ENCODE measurements at regions not wholly inside any gene's neighbourhood (a gene's known extent, or its start where the extent isn't known, plus 50 kb on each side); places are given as distances from the start of the nearest gene placed in this dataset.

DNA sequence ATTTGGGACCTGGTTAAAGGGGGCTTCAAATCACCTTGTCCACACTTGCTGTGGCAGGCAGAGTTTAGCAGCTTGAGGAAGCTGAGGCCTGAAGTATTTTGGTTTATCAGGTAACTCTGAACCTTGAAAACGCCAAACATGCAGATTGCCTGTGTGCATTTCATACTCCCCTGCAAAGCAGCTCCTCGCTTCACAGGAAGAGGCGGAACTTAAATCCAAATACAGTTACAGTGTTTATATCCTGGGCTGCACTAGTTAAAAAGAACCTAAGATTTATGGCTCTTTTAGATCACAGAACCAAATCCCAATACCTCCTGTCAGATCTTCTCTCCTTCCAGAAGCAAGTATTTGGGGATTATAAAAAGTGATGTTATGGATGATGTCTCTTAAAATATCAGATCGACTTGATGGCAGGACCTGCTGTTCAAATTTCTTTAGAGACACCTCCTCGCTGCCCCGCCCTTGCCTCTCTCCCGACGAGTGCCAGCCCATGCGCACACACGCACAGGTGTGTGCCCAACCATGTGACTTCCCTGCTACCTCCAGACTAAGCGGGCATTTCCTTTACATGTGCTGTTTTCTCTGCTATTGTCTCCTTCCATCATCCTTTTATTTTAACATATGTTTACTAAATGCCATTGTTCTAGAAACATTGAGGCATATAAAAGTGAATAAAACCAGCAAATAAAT is 224.6 kb upstream of the FOXQ1 start:
- no peak for DNase-seq (ENCODE audit: low spot score)

DNA sequence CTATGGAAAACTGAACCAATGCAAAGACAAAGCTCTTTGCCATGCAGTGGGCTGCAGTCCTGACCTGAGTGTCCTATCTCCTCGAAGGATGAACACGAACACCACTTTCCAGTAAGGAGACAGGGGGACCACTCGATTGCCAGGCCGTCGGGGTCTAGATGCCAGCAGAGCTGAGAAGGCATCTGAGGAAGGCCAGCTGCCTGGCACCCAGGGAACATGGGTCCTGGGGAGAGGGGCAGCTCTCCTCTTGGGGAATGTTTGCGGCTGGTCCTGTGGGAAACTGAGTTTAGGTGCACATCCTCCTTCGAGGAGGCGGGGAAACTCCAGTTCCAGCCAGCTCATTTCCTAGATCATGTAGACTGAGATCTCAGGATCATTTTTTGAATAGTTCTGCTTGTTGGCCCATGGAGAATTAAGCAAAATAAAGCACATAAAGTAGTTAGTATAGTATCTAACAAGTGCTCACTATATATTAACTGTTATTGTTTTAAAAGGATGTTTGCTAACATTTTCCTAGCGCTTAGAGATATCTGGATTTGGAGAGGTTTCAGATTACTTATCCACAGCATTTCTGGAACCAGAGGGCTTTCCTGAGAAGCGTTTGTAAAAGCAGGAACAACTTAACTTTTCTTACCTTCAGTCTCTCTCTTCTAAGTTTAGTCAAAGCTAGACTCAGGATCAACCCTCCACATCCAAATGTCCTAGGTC is 225.3 kb upstream of the FOXQ1 start:
- DNase-seq (ENCODE audit: low spot score), result no peak

DNA sequence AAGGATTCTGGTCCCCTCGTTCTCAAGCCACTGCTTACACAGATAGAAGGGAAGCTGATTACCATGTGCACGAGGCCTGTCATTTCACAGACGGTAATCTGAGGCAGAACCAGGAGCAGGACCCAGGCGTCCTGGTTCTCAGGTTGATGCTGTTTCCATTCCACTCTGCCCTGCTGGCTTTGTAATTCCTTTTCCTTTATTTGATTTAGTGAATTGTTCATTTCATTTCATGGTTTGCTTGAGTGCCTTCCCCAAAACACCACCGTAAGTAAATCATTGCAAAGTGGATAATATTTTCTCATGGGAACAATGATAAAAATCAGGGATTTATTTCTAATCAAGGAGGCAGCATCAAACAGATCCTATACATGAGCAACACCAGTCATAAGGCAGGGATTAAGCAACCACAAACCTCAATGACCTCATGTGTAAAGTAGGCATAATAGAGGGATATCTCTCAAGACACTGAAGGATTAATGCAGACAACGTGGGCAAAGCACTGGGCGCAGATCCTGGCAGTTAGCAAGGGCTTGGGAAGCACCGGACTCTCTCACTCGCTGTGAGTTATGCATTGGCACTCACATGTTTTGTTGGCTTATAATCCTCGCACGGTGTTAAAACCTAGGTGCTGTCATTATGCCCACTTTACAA is 229.5 kb upstream of the FOXQ1 start:
- no peak for DNase-seq (ENCODE audit: low spot score)

DNA sequence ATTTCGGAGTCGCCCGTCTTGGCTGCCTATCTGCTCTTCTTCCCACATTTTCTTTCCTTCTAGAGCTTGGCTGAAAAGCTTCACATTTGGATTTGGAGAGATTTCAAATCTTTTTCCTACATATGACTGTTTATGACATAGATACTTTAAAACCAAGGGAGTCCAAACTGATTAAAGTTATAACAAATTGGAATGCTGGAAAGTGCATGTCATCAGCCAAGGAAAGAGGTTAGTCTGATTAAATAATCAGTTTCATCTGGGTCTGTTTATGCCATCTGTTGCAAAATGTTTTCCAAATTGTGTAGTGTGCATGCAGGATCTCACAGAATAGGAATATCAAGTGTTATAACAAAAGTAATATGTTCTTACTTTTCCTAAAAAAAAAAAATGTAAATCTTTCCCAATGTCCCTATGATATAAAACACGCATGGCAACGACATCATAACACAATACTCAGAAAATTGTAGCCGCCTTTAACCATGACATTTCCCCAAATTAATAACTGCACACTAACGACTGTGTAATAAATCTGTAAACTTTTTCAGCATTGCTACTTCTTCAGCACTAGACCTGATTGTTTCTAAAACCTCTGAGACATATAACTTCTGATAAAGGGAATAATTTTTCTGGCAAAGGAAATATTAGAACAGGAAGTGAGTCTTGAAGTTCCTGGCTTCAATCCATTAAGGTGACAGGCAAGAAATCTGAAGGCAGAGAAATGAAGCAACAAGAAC is 230.2 kb upstream of the FOXQ1 start:
- DNase-seq (ENCODE audit: low spot score), result no peak

DNA sequence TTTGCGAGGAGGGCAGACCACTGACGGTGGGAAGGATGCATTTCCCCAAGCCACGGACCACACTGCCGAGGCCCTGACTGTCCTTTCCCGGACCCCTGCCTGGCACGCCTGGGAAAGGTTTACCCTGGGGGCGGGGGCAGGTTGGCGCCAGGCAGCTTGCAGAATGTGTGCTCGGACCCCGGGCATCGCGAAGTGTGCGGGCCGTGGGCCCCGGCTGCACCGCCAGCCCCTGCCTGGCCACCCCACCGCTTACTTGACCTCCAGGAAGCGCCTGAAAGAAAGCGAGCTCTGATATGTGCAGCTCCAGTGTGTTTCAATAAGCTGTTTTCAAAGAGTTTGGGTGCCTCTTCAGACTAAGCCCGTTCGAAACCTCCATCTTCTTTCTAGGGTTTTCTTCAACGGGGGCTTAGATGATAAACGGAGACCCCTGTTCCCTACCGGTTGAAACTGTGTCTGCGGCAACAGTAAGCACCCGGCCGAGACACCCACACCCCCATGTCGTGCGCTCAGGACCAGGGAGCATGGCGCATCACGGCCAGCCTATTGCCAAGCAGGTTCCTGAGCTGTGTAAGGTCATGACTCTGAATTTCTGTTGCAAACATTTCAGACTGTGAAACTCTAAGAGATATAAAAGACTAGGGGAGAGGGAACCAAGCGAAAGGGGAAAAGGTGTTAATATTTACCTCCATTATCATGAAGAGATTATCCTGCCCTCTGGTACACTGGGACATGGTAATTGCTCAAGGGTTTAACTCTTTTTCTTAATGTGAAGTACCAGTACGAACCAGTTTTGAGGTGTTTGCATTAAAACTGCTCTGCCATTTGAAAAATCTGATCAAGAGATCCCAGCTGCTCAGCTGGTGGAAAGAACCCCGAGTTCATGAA is 231.2 kb upstream of the FOXQ1 start:
- DNase-seq (ENCODE audit: low spot score), result no peak

DNA sequence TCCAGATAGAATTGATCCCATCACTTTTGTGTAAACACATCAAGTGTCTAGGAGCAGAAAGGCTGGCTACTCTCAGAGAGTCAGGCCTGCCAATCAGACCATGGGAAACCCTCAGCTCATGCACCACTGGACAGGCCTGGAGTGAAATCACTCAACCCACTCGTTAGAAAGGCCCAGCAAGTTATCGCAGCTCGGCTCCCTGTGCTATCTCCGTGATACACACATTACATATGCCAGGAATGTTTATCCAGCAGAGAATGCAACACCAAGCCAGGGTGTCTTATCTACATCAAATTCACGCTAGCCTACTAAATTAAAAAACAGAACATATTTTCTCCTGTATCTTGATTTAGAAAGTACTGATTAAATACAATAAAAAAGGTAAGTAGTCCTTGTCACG is 232.4 kb upstream of the FOXQ1 start:
- no peak for DNase-seq (ENCODE audit: low spot score)

DNA sequence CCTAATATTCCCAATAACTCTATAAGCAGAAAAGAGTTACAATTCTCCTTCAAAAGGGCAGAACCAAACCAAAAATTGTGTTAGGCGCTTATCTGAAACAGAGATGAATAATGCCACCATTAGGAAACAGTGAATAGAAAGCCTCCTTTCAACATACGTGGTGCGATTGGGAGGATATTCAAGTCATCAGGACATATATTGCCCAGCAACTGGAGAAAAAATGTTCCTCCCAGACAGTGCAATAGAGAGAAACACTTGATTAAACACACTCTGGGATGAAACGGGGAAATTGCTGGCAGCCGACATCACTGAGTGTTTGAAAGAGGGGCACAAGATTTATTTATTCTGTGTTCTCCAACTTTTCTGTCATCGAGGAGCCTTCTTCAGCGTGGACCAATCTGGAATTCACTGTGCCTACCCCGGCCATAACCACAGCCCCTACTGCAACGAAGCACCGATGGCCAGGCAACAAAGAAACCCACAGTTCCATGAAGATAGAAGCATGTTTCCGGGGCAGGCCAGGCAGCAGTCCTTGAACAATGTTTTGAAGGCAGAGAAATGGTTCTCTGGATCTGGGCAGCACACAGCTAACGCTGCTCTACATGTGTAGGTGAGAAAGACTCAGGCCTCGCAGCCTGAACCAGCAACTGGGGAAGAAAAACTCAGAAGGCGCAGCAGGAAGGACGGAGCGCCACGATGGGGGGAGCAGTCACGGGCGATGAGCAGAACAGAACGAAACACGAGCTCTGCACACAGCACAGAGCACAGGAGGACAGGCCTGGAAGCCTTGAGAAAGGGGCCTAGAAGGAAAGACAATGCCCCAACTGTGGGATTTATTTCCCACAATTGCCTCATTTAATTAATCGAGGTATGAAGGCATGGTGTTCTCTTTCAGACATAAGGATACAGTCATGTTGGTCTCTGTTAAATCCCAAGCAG is 234.2 kb upstream of the FOXQ1 start:
- no peak for DNase-seq (ENCODE audit: low spot score)

DNA sequence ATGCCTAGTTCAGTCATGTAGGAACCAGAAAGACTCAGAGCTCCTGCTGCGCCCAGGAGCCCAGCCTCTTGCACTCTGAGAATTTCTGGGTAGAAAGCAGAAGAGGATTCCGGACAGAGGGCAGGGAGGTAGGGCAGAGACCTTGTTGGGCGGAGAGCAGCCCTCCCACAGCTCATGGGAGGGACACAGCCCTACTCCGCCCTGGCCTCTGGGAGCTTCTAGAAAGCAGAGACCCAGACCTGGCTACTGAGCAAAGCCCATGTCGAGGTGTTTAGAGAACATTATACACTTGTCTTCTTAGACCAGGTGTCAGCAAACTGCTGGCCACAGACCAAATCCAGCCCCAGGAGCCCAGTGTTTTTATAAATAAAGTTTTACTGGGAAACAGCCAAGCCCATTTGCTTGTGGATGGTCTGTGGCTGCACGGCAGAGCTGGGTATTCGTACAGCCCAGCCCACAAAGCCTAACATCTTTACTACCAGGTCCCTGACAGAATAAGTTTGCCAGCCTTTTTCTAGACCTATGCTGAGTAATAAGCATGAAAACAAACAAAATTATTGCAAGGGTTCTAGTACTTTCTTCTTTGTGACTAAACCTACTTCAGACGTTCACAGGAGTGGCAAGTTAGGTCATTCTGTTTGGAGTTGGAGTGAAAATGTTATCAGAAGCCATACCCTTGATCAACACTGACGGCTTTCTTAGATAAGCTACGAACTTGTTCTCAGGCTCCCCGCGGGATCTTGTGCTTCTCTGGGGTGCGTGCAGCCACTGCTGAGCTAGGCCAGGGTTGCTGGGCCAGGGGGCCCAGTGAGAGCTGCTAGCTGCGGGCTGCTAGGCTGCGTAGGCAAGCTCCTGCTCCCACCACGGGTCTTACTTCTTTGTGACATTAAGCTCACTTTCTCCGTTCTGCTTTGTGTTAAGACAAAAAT is 235.1 kb upstream of the FOXQ1 start:
- DNase-seq (ENCODE audit: low spot score), result no peak

DNA sequence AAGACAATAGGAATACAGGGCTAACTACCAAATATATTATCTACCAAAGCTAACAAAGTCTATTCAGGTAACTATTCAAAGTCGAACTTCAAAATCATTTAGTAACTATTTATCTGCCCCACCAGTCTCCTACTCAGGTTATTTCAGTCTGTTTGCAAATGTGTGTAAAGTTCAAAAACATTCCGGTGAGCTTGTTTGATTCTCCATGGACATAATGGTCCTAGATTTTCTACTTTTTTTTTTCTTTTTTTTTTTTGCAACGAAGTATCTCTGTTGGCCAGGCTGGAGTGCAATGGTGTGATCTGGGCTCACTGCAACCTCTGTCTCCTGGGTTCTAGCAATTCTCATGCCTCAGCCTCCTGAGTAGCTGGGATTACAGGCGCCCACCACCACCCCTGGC is 236.0 kb upstream of the FOXQ1 start:
- no peak for DNase-seq (ENCODE audit: low spot score)

DNA sequence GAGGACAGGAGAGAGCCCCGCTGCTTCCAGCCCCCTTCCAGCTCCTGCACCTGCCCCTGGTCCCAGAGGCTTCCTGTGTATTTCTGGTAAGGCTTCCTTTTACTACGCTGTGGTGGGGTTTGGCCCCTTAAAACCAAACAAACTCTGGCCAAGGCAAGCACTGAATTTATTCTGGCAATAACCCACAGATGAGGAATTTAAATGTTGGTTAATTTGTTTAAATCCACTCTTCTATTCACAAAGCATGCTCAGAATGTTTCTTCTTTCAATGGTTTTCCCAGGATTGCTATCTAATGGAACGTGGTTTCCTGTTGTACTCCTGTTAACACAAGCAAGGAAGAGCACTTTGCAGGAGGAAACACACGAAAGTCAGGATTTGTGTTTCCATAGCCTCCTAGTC is 236.5 kb upstream of the FOXQ1 start:
- DNase-seq (ENCODE audit: low spot score), result no peak

DNA sequence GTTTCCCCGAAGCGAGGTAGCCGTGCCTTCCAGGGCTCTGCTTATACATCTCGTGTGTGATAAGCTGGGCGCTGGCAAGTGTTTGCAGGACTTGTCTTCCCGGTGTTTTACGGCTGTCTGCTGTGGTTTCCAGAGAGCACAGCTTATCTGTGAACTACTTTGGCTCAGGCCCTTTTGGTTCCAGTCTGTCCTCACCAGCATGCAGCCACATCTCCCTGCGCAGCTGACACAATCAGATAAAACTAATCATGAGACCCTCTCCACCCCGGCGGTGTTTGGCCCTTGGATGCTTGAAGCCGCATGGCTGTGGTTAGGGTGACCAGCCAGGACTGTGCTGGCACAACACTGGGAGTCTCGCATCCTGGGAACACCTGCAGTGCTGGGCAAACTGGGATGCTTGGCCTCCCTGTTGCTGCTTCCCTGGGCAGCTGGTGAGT is 241.8 kb upstream of the FOXQ1 start:
- DNase-seq (ENCODE audit: low spot score), result no peak

DNA sequence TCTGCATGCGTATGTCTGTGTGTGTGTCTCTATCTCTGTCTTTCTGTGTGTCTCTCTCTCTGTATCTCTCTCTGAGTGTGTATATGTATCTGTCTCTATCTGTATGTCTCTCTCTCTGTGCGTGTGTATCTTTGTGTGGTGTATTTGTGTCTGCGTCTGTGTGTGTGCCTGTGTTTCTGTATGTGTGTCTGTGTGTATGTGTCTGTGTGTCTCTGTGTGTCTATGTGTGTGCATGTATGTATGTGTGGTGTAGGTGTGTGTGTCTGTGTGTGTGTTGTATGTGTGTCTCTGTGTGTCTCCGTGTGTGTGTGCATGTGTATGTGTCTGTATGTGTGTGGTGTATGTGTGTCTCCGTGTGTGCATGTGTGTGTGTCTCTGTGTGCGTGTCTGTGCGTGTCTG is 243.0 kb upstream of the FOXQ1 start:
- no peak for DNase-seq (ENCODE audit: low spot score)

DNA sequence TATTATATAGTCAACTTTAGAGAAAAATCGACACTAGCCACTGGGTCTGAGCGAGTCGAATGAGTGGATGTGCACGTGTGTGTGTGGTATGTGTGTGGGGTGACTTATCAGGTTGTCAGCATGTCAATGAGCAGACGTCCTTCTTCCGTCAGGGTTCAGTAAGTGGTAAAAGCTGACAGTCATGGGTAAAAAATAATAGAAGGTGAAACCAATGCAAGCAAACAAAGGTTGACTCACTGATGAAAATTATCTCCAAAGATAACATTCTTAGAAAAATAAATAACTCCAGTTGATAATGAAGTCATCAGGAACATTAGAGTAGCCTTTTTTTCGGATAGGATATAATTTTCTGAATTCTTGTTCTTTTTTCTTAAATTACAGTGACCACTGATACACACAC is 243.8 kb upstream of the FOXQ1 start:
- DNase-seq (ENCODE audit: low spot score), result no peak

DNA sequence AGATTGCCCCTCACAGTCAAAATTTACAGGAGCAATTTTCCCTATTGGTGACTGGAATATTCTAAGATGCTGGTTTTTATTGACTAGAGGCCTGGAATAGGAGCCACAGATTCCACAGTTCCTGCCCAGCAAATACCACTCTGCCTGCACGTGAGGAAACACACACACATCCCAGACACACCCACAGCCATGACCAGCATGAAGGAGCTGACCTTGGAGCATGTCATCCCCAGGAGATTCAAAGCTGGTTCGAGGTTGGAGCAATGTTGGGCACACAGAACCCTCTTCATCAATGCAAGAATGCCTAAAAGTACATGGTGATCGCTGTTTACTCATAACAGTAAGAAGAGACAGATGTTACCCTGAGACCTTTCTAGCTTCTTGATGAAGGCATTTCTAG is 244.6 kb upstream of the FOXQ1 start:
- DNase-seq (ENCODE audit: low spot score), result no peak

DNA sequence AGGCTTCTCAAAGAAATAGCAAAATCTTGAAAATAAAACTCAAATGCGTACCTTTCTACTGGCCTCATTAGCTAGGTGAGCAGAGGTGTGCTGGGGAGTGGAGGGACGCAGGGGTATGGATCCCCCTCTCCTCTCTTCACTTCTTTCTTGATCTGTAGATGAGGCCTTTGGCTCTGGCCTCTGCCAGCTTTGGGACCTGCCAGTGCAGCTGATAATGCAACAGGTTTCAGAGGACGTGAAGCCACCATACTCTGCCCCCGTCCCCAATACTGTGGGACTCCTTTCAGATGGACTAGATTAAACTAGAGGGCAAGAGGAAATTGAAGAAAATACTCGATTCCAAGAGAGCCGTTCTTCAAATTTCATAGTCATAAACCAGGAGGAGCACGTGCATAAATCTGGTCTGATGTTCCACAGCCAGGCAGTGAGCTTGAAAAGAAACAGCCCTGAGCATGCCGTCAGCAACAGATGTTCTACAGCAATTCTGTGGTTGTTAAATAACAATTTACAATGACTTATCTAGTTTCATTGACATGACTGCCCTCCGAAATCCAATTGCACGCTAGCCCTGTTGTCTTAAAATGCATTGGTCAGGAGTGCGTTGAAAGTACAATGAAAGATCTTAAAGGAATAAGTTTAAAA is 245.3 kb upstream of the FOXQ1 start:
- DNase-seq (ENCODE audit: low spot score), result no peak

DNA sequence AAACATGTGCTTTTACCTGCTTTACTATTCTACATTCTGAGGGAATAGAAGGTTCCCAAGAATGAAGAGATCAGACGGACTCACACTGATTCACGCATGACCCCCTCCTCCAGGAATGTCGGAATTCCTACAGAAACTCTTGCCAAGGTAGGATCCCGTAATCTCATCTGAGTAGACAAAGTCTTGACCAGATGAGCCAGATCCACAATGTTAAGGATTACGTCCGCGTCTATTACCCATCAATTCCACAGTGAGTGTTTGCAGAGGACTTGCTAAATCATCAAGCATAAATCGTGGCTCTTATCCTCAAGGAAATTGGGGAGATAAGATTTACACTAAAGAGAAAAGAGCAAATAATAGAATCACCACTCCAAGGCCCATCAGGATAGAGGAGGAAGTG is 245.9 kb upstream of the FOXQ1 start:
- DNase-seq (ENCODE audit: low spot score), result no peak

DNA sequence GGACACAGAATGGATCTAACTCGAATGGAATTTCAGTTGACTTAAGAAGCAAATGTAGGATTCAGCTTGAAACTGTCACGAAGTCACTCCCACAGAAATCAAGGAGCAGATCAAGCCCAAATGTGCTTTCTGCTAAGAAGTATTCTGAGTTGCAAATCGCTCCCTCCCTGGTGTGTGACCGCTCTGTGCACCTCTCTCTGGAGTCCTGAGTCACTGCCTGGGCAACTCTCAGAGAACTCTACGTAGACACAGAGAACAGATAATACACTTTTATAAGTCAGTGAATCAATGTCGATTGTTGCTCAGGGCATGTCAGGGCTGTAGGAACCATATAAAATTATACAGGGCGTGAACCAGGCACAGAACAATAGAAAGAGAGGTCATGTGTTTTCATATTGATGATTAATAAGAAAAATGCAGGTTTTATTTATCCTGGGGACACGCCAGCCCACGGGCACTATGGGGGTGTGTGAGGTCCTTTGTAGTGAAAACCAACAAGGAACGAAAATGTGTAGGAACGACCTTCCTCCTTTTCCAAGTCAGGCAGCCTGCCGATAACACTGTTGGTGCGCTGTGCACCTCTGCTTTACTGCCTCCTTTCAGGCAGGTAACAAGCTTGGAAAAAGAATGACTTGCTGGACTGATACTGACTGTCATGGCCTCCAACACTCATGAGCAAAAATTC is 248.1 kb upstream of the FOXQ1 start:
- DNase-seq (ENCODE audit: low spot score), result no peak

DNA sequence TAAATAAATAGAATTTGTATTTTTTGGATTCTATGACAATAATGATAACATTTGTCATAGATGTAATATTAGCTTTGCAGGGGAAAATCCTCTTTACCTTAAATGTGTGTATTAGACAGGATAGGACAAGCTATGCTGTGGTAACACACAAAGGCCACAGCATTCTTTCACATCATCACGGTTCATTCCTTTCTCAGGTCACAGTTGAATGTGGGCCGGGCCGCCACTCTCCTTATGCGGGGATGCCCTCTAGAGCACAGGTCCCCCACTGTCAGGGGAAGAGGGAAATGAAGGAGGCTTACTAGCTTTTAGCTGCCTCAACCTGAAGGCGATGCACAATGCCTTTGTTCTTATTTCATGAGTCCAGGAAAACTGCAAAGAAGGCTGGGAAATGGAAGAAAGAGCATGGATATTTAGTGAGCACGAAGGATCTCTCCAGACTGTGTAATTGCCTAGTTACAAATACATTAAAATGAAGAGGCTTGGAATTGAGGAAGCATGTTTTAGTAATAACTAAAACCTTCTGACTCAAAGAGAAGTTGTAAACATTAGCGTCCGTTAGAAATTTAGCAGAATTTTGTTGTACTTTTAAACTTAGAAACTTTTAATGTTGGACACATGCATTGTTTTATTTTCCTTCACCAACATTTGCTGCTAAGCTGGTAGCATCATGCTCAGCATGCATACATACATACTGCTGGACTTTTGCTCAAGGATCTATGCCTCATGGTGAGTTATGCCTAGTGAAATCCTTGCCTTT is 248.9 kb upstream of the FOXQ1 start:
- DNase-seq (ENCODE audit: low spot score), result no peak

Measured in COLO829 (cell line).